Stimulated activated CD4-positive, alpha-beta T cell treated with anti-CD3 and anti-CD28 coated beads, Interleukin-15, amount 100 ng/mL, for 1 hour (primary cell): ENCODE measurements at regions not wholly inside any gene's neighbourhood (a gene's known extent, or its start where the extent isn't known, plus 50 kb on each side); places are given as distances from the start of the nearest gene placed in this dataset.

Source experiments
- DNase-seq, 2 donors: peaks; one replicate each; pipeline ENCODE4 v3.0.0-alpha.2; 2020; ENCODE audit warnings: low read depth in 1 of 2, low spot score in 1 of 2

DNA sequence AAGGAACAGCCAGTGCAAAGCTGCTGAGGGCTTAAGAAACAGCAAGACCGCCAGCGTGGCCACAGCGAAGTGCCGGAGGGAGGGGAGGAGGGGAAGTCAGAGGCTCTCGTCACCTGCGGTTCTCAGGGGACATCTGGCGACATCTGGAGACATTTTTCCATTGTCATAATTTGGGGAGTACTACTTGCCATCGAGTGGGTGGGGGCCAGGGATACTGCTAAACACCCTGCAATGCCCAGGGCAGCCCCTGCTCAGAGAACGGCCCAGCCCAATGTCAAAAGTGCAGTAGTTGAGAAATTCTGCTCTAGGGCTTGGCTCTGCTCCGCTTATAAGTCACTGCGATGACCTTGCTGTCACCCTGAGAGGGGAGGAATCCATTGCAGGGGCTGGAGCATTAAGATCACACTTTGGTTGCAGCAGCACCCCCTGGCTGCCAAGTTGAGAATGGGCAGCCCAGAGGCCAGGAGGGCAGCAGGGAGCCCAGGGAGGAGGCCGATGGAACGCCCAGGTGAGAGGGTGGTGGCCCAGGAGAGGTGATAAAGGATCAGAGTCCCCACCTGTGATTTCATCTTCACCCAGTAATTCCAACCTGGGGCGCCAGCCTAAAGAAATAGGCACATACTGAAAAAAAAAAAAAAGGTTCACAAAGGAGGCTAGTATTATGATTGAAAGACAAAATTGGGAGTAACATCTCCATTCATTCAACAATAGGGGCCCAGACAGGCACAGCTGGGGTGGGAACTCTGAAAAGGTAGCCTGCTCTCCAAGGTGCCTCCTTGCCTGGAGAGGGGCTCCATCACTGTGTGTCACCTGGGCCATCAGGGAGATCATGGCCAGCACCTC is 218.2 kb downstream of the BMP7 start:
- no peak for DNase-seq

- no peak for DNase-seq
These were observed 217.1 kb downstream of the BMP7 start for GRCh38 chr20:57049296-57049695.

GRCh38 chr20:57051096-57051495 is 215.3 kb downstream of the BMP7 start:
- DNase-seq, result no peak

- no peak for DNase-seq
These were observed 213.4 kb downstream of the BMP7 start for GRCh38 chr20:57053067-57053466.

DNA sequence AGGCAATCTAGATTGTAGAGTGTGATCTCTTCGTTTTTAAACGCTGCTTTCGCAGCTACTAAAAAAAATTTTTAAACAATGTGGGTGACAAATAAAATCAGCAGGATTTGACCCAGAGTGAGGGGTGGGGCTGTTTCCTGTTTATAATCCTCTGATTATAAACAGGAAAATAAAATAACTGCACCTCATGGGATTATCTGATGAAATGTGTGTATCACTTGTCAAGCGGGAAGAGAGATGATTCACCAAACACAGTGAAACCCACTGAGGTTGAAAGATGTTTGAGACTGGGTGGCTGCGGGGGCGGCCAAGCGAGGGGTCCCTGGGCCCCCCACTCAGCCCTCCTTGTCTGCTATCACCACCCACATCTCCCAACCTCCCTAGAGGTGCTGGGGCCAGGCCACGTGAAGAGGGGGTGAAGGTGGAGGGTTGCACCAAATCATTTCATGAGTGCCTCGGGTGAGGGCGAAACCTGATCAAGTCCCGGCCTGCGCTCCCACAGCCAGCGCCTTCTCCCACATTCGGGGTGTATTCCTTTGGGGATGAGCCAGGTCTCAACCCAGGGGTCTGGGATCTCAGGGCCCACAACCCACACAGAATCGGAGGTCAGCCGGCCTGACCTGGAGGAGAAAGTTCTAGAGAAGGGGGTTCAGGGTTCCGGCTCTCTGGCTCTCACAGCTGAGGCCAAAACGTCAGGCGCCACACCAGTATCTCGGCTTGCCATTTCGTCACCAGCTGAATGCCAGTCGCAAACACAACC is 212.5 kb downstream of the BMP7 start:
- DNase-seq, result no peak

GRCh38 chr20:57055345-57055744 is 211.1 kb downstream of the BMP7 start:
- DNase-seq, result no peak

DNA sequence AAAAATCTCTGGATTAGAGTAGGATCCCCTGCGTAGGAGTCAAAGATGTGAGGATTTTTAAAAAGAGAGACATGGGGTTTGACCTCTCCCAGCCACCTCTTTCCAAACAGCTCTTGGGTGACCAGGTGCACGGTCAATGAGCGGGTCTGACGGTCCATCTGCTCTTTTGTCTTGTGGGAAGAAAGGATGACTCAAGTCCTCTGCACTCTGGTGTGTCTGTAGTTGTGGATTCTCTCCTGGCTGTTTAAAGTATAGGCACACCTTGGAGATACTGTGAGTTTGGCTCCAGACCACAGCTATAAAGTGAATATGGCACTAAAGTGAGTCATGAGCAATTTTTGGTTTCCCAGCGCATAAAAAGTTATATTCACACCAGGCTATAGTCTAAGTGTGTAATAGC is 209.8 kb downstream of the BMP7 start:
- DNase-seq, result no peak

- no peak for DNase-seq
These were observed 207.3 kb downstream of the BMP7 start for GRCh38 chr20:57059055-57059596.

DNA sequence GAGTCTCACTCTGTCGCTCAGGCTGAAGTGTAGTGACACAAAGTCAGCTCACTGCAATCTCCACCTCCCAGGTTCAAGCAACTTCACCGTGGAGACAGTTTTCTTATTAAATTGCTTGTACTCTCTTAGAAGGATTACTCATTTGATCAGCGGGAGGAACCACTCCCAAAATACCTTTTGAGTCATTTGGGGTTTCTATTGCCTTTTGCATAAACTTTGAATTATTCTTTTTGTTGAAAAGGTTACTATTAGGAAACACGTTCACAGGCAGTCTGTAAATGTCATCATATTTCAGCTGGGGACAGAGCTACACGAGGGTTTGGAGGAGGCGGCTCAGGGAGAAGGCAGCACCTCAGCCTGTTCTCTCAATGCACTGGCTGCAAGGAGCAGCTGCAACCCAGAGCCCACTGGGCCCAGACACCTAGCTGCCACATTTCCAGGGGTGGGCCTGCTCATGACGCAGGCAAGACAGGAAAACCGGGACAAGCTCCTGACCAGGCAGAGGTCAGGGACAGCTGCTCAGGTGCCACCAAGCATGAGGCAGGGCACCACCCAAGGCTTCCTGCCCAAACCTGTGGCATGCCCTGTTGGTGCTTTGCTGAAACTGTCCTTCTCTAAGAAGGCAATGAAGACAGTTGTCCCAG is 205.9 kb downstream of the BMP7 start:
- DNase-seq, result no peak

DNA sequence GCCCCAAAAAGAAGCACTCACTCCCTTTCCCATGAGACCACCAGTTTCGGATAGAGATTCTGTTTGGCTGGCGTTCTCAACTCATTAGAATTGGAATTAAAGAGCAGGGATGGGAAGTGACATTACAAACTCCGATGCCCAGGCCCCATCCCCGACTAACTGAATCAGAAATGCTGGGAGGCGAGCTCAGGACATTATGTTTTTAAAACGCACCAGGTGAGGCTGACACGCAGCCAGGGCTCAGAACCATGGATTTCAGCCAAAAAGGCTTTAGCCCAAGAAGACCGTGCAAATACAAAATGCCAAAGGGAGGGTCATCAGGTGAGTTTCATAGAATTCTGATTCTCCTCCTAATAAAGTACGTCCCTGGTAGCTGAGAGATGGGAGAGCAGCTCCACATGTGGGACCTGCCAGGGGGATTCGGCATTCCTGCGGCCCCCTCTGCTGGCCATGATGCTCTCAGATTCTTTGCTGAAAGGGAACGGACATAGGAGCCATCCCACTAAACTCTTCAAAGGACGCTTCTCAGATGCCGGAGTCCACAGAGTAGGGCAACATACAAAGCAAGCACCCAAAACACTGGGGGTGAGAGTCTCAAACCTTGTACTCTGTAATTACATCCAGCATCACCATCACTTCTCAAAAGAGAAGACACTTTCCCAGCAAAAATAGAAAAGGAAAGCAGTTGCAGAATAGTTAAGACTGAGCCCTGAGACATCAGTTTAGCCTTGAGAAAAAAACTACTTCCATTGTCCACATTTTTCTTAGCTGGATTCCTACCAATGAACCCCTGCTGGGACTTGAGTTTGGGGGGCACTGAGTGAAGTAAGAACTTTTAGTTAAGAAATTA is 205.2 kb downstream of the BMP7 start:
- no peak for DNase-seq

- no peak for DNase-seq
These were observed 204.2 kb downstream of the BMP7 start for GRCh38 chr20:57062241-57062640.

DNA sequence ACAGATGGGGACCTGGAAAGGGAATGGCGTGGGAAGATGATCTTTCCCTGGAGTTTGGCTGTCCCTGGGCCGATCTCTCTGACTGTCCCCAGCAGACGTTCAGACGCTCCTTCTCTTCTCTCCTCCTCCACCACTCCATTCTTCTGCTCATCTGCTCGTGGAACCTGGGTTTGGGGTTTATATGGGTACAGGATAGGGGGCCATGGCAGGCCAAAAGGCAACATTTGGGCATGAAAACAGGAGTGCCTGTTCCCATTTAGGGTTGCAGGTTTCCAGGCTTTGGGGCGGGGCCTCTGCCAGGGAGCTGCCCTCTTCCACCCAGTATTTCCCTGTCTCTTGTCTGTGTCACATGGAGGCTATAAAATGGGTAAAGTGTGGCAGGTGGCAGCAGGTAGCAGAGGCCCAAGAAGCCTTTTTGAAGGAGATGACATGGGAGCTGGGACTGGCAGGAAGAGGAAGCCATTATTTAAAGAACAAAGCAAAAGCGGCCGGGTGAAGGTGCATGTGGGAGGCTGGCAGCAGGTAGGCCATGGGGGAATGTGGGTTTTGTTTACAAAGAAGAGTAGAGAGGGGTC is 203.7 kb downstream of the BMP7 start:
- no peak for DNase-seq

GRCh38 chr20:57064836-57065235 is 201.6 kb downstream of the BMP7 start:
- DNase-seq, result no peak

GRCh38 chr20:57065646-57066045 is 200.8 kb downstream of the BMP7 start:
- no peak for DNase-seq

DNA sequence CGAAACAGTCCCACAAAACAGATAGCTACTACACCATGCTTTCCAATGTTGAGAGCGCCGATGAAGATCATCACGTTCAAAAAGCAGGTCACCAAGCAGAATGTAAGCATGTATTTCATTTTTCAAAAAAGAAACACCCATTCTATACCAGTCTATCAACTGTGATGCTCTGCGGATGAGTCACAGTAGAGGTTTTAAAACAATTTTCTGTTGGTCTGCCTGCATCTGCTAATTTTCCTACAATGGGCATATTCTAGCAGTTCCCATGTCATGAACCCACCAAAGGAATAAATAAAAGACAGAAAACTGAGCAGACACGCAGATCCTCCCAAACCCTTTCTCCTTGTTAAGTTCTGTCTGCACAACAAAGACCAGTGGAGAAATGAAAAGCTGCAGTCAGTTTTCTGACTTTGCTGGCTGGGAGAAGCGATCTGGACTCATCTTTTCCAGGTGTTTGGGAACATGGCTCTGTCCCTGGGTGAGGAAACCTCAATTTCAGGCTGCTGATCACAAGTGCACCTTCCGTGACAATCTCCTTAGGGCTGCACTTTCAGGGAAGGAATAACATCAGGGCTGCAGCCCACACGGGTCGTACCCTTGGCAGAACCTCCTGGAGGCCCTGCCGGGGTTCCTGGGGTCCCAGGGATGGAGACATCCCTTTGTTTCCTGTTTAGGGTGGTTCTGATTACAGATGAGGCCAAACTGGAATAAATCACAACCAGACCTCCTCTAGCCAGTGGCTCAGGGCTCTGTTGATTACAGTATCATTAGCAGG is 200.1 kb downstream of the BMP7 start:
- no peak for DNase-seq

DNA sequence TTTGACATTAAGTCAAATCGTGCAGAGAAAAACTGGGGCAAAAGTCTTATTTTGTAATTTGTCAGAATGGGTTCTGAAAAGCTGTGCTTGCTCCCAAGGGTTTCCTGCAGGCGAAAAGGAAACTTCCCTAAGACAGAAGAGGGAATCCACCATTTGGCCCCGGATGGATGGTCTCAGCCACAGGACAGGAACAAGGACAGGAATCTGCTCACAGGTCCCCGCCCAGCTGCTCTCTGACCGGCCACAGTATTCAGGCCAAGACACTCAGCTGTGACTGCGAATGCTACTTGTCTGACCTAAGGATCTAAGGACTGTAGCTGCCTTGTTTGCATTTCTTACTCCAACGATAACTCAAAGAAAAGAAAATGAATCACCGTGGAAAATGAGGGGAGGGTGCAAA is 197.0 kb downstream of the BMP7 start:
- no peak for DNase-seq

- no peak for DNase-seq
These were observed 196.1 kb downstream of the BMP7 start for GRCh38 chr20:57070296-57070695.

DNA sequence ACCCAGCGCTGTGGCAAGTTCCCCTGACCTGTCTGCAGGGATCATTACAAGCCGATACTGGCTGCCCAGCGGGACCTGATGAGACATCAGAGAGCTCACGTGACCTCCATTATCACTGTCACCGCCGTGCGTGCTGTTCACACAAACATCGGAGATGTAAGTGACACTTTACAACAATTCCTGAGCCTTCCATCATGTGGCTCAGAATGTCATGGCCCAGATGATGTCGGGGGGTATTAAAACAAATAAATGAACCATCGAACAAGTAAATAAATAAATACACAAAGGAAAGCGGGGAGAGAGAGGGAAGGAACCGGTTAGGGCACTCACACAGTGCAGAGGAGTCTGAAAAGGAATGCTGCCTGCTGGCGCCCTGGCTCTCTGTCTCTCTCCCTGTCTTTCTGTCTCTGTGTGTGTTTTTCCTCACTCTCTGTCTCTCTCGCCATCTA is 195.1 kb downstream of the BMP7 start:
- no peak for DNase-seq

DNA sequence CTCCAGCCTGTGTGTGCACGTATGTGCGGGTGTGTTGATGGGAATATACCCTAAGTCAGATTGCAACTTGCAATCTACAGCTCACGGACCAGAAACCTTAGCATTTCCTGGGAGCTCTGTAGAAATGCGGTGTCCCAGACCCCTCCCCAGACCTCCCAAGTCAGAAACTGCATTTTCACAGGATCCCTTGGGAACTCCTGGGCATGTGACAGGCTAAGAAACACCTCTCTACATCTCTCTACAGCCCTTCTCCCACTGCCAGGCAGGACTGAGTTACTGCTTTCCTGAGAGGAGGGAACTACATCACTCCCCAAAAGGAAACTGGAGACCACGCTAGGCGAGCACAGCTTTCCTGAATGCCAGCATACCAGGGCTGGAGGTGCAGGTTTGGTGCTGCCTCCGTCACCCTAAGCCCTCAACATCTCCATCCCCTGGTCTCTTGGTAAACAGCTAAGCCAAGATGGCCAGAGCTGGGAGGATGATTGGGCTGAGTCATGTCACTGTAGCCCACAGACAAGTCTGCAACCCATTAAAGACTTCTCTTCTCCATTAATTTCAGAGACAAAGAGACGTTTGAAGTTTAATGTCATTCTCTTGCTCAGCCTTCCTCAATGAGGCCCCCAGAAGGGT is 194.4 kb downstream of the BMP7 start:
- DNase-seq, result no peak
